Astrocyte (in vitro differentiated cells and primary cell): ENCODE measurements at regions not wholly inside any gene's neighbourhood (a gene's known extent, or its start where the extent isn't known, plus 50 kb on each side); places are given as distances from the start of the nearest gene placed in this dataset.

Source experiments
- EZH2 ChIP-seq: IDR thresholded peaks from 2 replicates; pipeline ENCODE4 v1.6.1; 2012; ENCODE audit warnings: mild to moderate bottlenecking, low read length, inconsistent platforms; ENCODE audit not compliant: insufficient read depth
- TF ChIP-seq, protein P1 (sequence below): IDR thresholded peaks from 2 replicates; pipeline ENCODE4 v1.5.1; 2011; ENCODE audit warnings: low read depth, mild to moderate bottlenecking, inconsistent platforms, low read length, moderate library complexity; ENCODE audit not compliant: insufficient read depth

- TF ChIP-seq, protein P1, sequence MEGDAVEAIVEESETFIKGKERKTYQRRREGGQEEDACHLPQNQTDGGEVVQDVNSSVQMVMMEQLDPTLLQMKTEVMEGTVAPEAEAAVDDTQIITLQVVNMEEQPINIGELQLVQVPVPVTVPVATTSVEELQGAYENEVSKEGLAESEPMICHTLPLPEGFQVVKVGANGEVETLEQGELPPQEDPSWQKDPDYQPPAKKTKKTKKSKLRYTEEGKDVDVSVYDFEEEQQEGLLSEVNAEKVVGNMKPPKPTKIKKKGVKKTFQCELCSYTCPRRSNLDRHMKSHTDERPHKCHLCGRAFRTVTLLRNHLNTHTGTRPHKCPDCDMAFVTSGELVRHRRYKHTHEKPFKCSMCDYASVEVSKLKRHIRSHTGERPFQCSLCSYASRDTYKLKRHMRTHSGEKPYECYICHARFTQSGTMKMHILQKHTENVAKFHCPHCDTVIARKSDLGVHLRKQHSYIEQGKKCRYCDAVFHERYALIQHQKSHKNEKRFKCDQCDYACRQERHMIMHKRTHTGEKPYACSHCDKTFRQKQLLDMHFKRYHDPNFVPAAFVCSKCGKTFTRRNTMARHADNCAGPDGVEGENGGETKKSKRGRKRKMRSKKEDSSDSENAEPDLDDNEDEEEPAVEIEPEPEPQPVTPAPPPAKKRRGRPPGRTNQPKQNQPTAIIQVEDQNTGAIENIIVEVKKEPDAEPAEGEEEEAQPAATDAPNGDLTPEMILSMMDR = no peak
- TF ChIP-seq EZH2 = no peak
Measured at GRCh38 chr1:219810451-219810850, 117.9 kb downstream of the SLC30A10 start.
